Fibroblast of lung (primary cell): ENCODE measurements at regions not wholly inside any gene's neighbourhood (a gene's known extent, or its start where the extent isn't known, plus 50 kb on each side); places are given as distances from the start of the nearest gene placed in this dataset.

ENCODE experiments used
- DNase-seq, 2 donors: peaks; one replicate each; pipeline versions ENCODE4 v3.0.0 to v3.0.0-alpha.2; 2010; ENCODE audit warnings: low read depth in 2 of 2
- H2AFZ ChIP-seq: 2 replicates; pipeline ENCODE4 v1.5.1; 2012; ENCODE audit warnings: low read length, control low read depth, inconsistent platforms
- H3K27ac ChIP-seq: 2 replicates; pipeline ENCODE4 v1.5.1; 2011; ENCODE audit warnings: low read length, control low read depth; ENCODE audit not compliant: insufficient read depth
- H3K27me3 ChIP-seq: 2 replicates; pipeline ENCODE4 v1.5.1; 2011; ENCODE audit warnings: mild to moderate bottlenecking, low read length; ENCODE audit not compliant: control insufficient read depth, insufficient read depth
- H3K36me3 ChIP-seq: 2 replicates; pipeline ENCODE4 v1.5.1; 2011; ENCODE audit warnings: low read length; ENCODE audit not compliant: control insufficient read depth, insufficient read depth
- H3K4me1 ChIP-seq: 2 replicates; pipeline ENCODE4 v1.5.1; 2011; ENCODE audit warnings: low read length; ENCODE audit not compliant: control insufficient read depth, insufficient read depth; ENCODE audit errors: extremely low read depth
- H3K4me2 ChIP-seq: 2 replicates; pipeline ENCODE4 v1.5.1; 2011; ENCODE audit warnings: low read length, control low read depth; ENCODE audit not compliant: insufficient read depth; ENCODE audit errors: extremely low read depth
- H3K4me3 ChIP-seq, 4 experiments: fragments of 200-600 bp in 1 of 4; sonication (generic) in 1 of 4; replicated peaks in 1 of 4; 2 replicates each; pipeline ENCODE4 v1.5.1; 2011 to 2016; ENCODE audit warnings: low read length in 4 of 4, low read depth in 3 of 4, mild to moderate bottlenecking in 3 of 4, control low read depth in 2 of 4, inconsistent platforms in 1 of 4, mixed read lengths in 1 of 4; ENCODE audit not compliant: insufficient read depth in 1 of 4; ENCODE audit errors: control extremely low read depth in 1 of 4
- H3K79me2 ChIP-seq: 2 replicates; pipeline ENCODE4 v1.5.1; 2012; ENCODE audit warnings: mild to moderate bottlenecking, low read length, inconsistent platforms; ENCODE audit not compliant: control insufficient read depth, insufficient read depth
- H3K9ac ChIP-seq: 2 replicates; pipeline ENCODE4 v1.5.1; 2011; ENCODE audit warnings: mild to moderate bottlenecking, low read length, control low read depth; ENCODE audit not compliant: insufficient read depth
- H3K9me3 ChIP-seq: 2 replicates; pipeline ENCODE4 v1.5.1; 2012; ENCODE audit warnings: low read depth, low read length; ENCODE audit not compliant: control insufficient read depth, insufficient read depth
- H4K20me1 ChIP-seq: 2 replicates; pipeline ENCODE4 v1.5.1; 2011; ENCODE audit warnings: low read length; ENCODE audit not compliant: control insufficient read depth, insufficient read depth; ENCODE audit errors: extremely low read depth
- EZH2 ChIP-seq: IDR thresholded peaks from 2 replicates; pipeline ENCODE4 v1.5.1; 2012; ENCODE audit warnings: low read length, control low read depth, mild to moderate bottlenecking; ENCODE audit errors: missing control alignments
- TF ChIP-seq, protein P1 (sequence below), 2 donors: IDR thresholded peaks in 1 of 2; conservative IDR thresholded peaks in 1 of 2; 1 replicate in 1 of 2; 2 replicates in 1 of 2; pipeline ENCODE4 v1.5.1; 2011 to 2012; ENCODE audit warnings: low read length in 2 of 2, control low read depth in 1 of 2, inconsistent platforms in 1 of 2, low read depth in 1 of 2, mild to moderate bottlenecking in 1 of 2

GRCh38 chr11:13852481-13852880, 110.0 kb upstream of the SPON1 start:
- no peak for DNase-seq
- TF ChIP-seq EZH2 = no peak
- TF ChIP-seq, protein P1, sequence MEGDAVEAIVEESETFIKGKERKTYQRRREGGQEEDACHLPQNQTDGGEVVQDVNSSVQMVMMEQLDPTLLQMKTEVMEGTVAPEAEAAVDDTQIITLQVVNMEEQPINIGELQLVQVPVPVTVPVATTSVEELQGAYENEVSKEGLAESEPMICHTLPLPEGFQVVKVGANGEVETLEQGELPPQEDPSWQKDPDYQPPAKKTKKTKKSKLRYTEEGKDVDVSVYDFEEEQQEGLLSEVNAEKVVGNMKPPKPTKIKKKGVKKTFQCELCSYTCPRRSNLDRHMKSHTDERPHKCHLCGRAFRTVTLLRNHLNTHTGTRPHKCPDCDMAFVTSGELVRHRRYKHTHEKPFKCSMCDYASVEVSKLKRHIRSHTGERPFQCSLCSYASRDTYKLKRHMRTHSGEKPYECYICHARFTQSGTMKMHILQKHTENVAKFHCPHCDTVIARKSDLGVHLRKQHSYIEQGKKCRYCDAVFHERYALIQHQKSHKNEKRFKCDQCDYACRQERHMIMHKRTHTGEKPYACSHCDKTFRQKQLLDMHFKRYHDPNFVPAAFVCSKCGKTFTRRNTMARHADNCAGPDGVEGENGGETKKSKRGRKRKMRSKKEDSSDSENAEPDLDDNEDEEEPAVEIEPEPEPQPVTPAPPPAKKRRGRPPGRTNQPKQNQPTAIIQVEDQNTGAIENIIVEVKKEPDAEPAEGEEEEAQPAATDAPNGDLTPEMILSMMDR (conservative IDR thresholded peaks at IDR 0.05 in 1 of 2, IDR thresholded peaks at IDR 0.05 in 1 of 2; ENCODE audit: low read depth in 1 of 2, low read length in 2 of 2) = no peak
- Histone ChIP-seq H3K9ac (no peak overlapping the region), H4K20me1 (no peaks in the 10 kb centered on the region), H3K4me1 (no peaks in the 10 kb centered on the region), H3K27ac (no peak overlapping the region), H3K4me3 (no peak overlapping the region), H3K79me2 (no peaks in the 10 kb centered on the region), H3K27me3 (no peaks in the 10 kb centered on the region), H3K4me2 (no peak overlapping the region), H3K36me3 (no peaks in the 10 kb centered on the region), H3K9me3 (no peaks in the 10 kb centered on the region), H2AFZ (no peak overlapping the region)

- TF ChIP-seq, protein P1 (conservative IDR thresholded peaks at IDR 0.05 in 1 of 2, IDR thresholded peaks at IDR 0.05 in 1 of 2; ENCODE audit: low read depth in 1 of 2, low read length in 2 of 2) = no peak
- no peak for TF ChIP-seq EZH2
- Histone ChIP-seq H3K27ac (no peak overlapping the region), H3K4me3 (no peak overlapping the region)
Measured at GRCh38 chr11:13857828-13858227, 104.7 kb upstream of the SPON1 start.

GRCh38 chr11:13859892-13860291, 102.6 kb upstream of the SPON1 start:
- no peak overlapping the region for H2AFZ ChIP-seq

More at GRCh38 chr11:13857828-13858227, 104.7 kb upstream of the SPON1 start:
- Histone ChIP-seq H3K4me2 (no peak overlapping the region), H4K20me1 (no peaks in the 10 kb centered on the region), H3K79me2 (no peaks in the 10 kb centered on the region), H3K9ac (no peak overlapping the region), H3K27me3 (no peaks in the 10 kb centered on the region), H3K4me1 (no peaks in the 10 kb centered on the region), H3K9me3 (no peaks in the 10 kb centered on the region), H3K36me3 (no peaks in the 10 kb centered on the region), H2AFZ (no peak overlapping the region)
- no peak for DNase-seq

More at GRCh38 chr11:13859892-13860291, 102.6 kb upstream of the SPON1 start:
- H3K27me3 ChIP-seq = no peaks in the 10 kb centered on the region
- H3K4me1 ChIP-seq = no peaks in the 10 kb centered on the region
- no peaks in the 10 kb centered on the region for H3K36me3 ChIP-seq
- no peak overlapping the region for H3K4me2 ChIP-seq
- no peak overlapping the region for H3K27ac ChIP-seq
- no peaks in the 10 kb centered on the region for H3K79me2 ChIP-seq
- no peaks in the 10 kb centered on the region for H3K9me3 ChIP-seq
- TF ChIP-seq EZH2 = no peak
- TF ChIP-seq, protein P1 (conservative IDR thresholded peaks at IDR 0.05 in 1 of 2, IDR thresholded peaks at IDR 0.05 in 1 of 2; ENCODE audit: low read depth in 1 of 2, low read length in 2 of 2) = no peak
- no peak for DNase-seq
- H4K20me1 ChIP-seq = no peaks in the 10 kb centered on the region
- no peak overlapping the region for H3K9ac ChIP-seq
- no peak overlapping the region for H3K4me3 ChIP-seq
